GM19467 (cell line): ENCODE measurements at regions not wholly inside any gene's neighbourhood (a gene's known extent, or its start where the extent isn't known, plus 50 kb on each side); places are given as distances from the start of the nearest gene placed in this dataset.

Experiments used
- ATAC-seq: cut with Tn5 transposase; IDR thresholded peaks from one replicate; pipeline ENCODE4 v1.9.1; 2021; ENCODE audit warnings: mild to moderate bottlenecking, moderate library complexity; ENCODE audit not compliant: unreplicated experiment

DNA sequence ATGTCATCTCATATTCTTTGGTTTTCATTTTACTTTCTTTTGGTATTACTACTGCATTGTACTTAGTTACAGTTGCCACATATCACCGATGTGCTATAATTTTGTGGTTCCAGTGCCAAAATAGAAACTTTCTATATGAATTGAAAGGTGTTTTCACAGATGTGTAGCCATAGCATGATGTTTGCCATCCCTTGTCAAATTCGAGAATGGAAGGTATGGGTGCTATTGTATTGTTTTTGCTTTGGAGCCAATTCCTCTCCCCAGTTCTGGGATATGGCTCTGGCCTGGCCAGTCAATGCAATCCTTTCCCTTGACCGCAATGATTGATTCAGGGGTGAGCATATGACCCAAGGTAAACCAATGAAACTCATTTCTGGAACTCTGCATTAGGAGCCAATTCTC lies 86.2 kb upstream of the RPS6KA3 start:
- ATAC-seq, result no peak

DNA sequence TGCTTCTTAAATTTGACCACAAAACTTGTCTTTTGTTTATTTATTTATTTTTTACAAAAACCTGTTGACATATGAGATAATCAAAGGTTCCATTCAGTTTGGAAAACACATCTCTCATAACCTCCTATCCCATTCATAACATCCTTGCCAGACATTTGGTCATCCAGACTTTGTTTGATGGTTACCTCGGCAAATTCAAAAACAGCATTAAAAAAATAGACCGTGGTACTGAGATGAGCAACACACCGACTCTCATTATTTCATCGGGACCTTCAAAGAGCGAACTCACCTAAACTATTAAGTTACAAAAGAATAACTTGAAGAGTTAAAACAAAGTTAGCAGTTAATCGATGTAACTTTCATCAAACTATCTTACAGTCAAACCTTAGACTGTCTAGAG lies 85.8 kb upstream of the RPS6KA3 start:
- no peak for ATAC-seq

DNA sequence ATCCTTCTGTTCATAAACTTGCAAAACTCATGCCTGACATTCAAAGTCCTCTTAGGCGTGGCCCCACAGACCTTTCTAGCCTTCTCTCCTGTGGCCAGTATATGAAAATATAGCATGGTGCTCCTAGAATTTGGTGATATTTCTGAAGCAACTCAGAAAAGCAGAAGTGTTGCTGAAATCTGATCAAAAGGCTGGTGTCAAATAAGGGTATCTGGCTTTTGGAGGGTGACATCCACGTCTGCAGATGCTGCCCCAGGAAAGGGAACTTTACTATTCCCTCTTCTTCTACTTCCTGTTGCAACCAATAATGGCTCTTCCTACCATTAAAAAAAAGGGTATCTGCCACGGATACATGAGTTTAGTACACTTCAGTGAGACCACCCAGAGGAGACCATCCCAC lies 83.9 kb upstream of the RPS6KA3 start:
- ATAC-seq, result no peak

DNA sequence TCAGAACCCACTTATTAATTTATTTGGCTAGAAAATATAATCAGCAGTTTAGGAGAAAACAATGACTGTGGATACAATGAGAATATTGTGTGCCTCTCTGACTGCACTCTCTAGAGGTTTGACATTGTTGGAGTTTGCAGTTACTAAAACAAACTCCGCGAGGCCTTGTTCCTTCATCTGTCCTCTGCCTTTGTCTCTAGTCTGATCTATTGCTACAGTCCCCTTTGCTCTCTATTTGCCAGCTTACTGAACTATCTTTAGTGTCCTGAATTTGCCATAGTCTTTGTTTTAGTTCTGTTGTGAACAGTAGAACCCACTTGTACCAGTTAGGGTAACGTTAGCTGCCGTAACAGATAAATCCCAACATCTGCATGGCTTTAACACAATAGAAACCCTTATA lies 81.4 kb upstream of the RPS6KA3 start:
- no peak for ATAC-seq

DNA sequence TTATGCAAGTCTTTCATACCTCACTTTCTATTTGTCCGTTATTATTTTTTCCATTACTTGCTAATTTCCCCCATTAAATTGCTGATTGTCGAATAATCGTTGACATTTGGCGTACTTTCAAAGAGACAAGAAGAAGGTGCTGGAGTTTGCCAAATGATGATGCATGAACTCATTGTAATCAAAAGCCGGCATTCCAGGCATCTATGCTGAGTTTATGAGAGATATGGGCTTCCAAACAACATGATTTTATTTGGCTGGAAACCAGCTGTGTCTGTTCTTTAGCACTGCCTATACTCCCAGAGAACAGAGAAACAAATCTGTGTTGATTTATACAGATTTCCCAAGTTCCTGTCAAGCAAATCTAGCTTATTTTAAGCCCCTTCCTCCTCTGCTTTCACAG lies 80.8 kb upstream of the RPS6KA3 start:
- no peak for ATAC-seq

DNA sequence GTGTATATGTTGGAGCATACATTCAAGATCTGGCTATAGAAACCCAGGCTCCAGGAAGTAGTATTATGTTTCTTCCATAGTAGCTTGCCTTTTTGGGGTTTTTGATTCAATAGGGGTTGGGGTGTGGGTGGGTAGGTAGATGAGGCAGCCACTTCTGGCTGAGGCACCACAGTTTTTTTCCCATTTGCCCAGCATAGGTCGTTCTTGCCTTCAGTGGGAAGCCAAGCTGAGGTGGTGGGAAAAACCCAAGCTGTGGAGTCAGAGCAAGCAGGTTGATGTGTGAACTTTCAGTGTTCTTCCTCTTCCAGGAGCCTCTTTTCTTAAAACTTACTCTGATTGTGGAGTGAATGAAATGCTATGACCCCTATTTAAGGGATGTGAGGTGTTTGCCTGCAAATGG lies 67.0 kb upstream of the RPS6KA3 start:
- ATAC-seq, result no peak

DNA sequence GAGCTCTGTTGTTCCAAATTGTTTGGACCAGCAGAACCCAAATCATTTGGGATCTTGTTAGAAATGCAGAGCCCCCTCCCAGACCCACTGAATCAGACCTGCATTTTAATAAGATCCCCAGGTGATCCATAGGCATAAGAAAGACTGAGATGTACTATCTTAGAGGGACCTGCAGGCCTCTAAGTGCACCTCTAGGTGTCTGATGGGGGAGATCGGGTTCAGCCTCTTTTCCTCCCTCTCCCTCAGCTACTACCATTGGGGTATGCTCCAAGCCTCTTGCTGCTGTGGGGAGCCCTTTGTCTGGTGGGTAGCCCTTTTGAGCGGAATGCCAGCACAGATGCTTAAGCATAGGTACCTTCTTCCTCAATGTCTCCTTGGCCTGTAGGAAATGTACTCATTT lies 63.8 kb upstream of the RPS6KA3 start:
- ATAC-seq, result no peak

DNA sequence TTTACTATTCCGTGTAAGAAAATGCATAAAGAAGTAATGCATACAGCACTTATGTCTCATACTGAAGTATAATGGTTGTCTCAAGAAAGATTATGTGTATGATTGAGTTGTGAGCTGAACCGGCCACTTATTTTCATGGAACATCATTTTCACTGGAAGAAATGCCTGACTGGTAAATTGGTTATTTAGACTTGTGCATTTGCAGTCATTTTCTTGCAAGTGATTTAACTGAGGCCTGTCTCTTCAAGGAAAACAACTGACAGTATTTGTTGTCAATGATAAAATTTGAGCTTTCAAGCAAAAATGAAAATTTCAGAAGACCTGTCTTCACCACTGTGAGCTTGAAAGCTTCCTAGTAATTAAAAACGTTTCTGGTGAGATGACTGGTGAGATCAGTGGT lies 62.7 kb upstream of the RPS6KA3 start:
- no peak for ATAC-seq

DNA sequence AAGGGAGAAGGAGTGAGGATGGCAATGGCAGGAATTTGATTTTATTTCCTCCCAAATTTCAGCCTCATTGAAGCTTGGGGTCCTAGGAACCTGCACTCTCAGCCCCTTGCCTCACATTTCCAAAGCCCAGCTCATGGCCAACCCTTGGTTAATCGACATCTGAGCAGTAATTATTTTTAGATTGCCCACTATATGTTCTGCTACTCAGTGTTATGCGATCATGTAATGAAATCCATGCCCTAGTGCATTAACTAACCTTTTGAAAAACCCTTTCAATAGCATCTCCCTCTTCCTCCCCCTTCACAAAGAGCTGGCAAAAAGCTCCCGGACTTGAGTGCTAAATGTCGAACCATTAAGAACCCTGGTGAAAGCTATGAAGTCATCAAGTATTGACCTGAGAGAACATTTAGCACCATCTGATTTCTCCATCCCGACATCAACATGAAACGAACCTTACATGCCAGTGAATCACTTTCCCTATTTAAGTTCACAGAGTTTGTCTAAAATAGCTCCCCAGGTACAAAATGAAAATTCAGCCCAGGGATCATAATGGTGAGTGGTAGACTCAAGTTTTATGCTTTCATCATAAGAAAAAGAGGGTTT lies 59.2 kb upstream of the RPS6KA3 start:
- no peak for ATAC-seq

DNA sequence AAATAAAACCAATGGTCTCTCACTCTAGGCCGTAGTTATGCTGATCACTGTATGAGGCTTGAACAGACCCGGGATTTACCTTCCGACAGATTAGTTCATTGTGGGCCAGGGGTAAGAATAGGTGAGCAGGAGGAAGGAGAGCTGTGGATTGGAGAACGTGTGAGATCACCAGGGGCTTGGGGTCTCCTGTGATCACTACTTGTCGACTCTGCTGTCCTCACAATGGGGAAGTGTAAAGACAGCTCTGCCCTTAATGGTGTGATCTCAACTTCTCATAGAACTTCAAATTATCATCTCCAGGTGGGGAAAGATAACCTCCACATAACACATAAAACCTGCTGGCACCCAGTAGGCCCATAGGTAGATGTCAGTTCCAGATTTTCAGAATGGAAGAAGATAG lies 56.2 kb upstream of the RPS6KA3 start:
- no peak for ATAC-seq

DNA sequence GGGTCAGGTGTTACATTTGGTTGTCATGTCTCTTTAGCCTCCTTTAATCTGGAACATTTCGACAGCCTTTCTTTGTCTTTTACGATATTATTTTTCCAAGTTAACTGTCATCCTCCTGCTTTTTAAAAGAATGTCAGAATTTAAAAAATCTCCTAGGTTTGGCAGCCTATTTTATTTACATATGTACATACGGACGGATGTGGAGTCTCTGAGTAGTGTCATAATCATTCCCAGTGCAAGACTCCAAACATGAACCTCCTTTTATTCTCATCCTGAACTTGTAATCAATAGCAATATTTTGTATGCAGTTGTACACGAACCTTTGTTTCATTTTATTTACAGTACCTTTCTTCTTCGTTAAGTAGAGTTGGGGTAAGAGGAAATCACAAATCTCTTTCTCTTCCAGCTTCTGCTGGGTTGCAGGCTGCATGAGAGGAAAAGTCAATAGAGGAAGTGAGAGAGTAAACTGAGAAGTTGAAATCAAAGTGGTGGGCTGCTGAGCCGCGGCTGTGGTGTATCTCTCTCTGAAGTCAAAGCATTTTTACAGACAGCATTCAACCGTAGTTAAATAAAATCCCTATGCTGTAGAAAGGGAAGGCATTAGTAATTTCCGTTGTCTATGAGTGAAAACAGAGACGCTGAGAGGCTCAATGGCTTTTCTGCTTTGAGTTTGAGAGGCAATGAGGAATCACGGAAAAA lies 53.9 kb upstream of the RPS6KA3 start:
- peak; percentile 97 for ATAC-seq

DNA sequence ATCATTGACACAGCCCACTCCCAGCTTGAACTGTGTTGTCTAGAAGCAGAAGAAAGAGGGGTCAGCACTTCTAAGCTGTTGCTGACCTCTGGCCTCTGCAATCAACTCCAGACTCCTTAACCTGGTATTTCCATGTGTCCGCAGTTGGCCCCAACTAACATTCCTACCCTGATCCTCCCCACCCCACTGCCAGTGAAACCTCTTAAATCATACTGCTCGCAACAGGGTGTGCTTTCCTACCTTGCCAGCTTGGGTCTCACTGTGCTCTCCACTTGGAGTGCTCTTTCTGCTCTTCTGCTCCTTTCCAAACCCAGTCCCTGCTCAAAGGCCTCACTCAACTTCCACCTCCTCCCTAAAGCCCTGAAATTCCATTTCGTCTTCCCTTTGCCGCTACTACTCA lies 52.3 kb upstream of the RPS6KA3 start:
- ATAC-seq, result no peak

DNA sequence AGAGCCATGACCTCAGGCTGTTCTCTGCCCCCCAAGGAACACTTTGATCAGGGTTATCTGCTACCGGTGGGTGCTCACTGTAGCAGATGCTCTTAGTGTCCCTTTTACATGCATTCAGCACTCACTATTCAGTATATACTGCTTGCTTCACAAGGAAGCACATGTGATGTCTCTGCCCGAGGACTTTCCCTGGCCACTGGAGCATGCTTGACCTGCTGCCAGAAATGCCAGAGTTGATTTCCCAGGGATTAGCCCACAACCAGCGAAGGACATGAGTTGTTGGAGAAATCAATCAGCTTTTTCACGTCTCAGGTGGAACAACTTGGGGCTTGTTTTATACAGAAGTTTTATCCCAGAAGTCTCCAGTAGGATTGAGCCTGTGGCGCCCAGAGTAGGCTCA lies 51.2 kb upstream of the RPS6KA3 start:
- no peak for ATAC-seq
